Activated CD4-positive, alpha-beta T cell treated with anti-CD3 and anti-CD28 coated beads, Interleukin-2, amount 50 U/mL, for 24 hours (primary cell): ENCODE measurements at regions not wholly inside any gene's neighbourhood (a gene's known extent, or its start where the extent isn't known, plus 50 kb on each side); places are given as distances from the start of the nearest gene placed in this dataset.

ENCODE experiments used
- DNase-seq, 2 donors: peaks; one replicate each; pipeline ENCODE4 v3.0.0-alpha.2; 2020; ENCODE audit warnings: low read depth in 1 of 2, low spot score in 1 of 2

DNA sequence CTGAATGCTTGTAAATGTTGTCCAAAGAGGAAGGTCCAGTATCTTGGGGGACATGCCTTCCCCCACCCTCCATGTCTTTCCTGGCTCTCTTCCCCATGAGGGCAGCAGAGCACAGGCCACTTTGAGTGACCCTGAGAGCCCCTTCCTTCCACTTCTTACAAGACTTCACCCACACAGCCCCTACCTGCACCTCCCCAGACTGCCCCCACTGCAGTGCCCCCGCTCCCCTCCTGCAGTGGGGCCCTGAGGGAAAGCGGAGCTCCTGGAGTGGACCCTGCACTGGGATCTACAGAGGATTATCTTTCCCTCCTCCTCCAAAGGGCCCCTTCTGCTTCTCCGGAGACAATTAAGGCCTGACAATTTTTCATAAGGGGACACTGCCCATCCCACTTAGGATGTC, 326.8 kb downstream of the TCERG1L start:
- no peak for DNase-seq

GRCh38 chr10:130985158-130985753, 326.3 kb downstream of the TCERG1L start:
- no peak for DNase-seq

GRCh38 chr10:130986846-130987245, 324.7 kb downstream of the TCERG1L start:
- no peak for DNase-seq

GRCh38 chr10:130987401-130987800, 324.1 kb downstream of the TCERG1L start:
- DNase-seq, result no peak

GRCh38 chr10:130989670-130990232, 321.8 kb downstream of the TCERG1L start:
- no peak for DNase-seq

DNA sequence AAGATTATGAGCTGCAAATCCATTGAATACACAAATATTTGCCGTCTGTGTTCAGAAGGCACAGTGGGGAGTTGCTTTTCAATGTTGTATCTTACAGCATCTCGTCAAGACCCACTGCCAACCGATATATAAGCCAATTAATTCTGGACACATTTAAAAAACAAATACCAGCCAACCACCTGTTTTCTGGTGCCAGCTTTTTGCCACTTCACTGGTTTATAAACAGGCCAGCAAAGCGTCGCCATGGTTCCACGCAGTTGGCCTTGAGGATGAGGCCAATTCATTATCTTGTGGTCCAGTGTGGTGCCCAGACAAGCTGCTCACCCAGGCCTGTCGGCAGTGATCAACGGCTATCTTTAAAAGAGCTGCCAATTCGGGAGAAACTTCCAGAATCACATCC, 321.0 kb downstream of the TCERG1L start:
- no peak for DNase-seq

DNA sequence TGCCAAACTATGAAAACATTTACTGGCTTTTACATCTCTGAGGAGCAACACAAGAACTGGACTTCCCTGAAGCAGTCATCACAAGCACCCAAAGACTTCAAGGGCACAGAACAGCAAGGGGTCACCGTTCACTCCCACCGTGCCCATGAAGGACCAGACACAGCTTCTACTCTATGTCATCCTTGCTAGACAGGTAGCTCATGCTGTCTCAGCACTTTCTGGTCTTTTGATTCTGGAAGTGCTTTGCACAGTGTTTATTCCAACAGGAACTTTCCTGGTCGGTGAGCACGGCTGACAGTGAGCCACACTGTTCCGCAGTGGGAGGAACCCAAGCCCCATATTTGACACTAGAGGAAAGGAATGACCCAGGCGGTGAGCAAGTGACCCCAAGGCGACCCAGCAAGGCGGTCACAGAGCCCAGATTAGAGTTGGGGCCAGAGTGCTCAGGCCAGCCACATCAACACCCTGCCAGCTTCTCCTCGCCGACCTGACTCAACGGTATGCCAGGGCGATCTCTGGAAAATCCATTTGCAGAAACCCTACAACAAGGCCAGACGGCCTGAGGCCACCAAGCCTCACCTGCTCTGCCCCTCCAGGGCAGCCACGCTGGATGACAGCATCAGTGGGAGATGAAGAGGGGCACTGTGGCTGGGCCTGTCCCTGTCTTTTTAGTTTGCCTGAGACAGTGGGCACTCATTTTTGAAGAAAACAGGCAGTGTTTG, 318.6 kb downstream of the TCERG1L start:
- no peak for DNase-seq

DNA sequence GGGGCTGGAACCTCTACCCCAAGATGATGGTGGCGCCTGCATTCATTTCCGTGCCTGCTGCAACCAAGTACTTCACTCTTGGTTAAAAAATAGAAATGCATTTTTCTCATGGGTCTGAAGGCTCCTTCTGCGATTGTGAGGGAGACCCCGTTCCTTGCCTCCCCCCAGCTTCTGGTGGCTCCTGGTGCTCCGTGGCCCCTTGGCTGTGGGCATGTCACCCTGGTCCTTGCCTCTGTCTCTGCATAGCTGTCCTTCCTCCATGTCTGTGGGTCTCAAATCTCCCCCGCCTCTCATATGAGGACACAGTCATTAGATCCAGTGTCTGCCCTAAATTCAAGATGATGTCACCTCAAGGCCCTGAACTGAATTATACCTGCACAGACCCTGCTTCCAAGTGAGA, 317.9 kb downstream of the TCERG1L start:
- no peak for DNase-seq

- no peak for DNase-seq
Observed at GRCh38 chr10:130994191-130994590, 317.3 kb downstream of the TCERG1L start.

DNA sequence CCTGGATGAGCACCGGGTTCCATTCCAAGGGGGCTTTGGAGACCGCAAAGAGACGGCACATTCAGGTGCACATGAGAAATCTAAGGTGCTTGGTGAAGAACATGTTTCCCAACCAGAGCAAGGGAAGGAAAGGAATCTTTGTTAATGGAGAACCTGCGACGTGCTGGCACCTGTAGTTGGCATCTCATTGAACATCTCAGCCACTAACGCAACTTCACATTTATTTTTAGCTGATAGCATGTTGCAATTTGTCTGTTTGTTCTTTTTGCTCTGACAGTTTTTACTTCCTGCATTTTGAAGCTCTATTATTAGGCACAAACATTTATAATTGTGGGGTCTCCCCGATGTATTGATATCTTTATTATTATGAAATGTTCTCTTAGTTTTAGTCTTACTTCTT, 316.7 kb downstream of the TCERG1L start:
- no peak for DNase-seq

GRCh38 chr10:130997267-130998045, 314.1 kb downstream of the TCERG1L start:
- no peak for DNase-seq

DNA sequence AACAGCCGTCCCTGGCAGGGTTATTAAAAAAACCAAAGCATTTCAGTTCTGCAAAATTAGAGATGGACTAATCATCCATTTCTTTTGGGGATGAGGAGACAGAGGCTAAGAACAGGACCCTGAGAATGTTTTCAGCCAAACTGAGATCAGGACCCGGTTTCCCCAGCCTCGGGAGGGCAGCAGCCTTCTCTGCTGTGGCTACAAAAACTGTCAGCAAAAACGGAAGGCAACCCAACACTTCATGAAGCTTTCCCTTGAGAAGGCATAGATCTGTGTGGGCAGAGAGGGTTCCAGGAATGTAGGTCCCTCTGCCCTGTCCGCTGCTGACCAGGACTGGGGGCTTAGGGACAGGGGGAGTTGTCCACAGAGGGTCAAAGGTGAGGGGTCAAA, 313.5 kb downstream of the TCERG1L start:
- no peak for DNase-seq

DNA sequence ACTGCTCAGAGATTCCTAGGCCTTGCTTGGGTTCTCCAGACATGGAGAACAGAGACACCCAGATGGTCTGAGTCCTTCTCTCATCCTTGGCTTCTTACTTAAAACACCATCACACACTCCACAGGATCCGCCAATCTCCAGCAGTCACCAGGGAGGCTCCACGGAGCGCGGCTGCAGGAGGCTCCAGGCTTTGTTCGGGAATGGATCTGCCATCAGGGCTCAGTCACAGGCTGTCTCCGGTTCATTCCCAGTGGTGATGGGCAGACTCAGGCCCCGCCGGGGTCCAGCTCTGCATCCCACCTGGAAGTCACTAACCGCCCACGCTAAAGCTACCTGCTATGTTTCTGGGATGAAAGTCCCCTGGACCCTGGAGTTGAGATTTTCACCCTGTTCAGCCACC, 312.9 kb downstream of the TCERG1L start:
- DNase-seq, result no peak

GRCh38 chr10:130999376-131000202, 311.9 kb downstream of the TCERG1L start:
- no peak for DNase-seq

GRCh38 chr10:131000244-131000643, 311.3 kb downstream of the TCERG1L start:
- no peak for DNase-seq

GRCh38 chr10:131000743-131001142, 310.8 kb downstream of the TCERG1L start:
- DNase-seq, result no peak

- no peak for DNase-seq
Observed at GRCh38 chr10:131001438-131001837, 310.1 kb downstream of the TCERG1L start.

GRCh38 chr10:131002031-131002861, 309.3 kb downstream of the TCERG1L start:
- DNase-seq, result no peak

GRCh38 chr10:131003455-131003854, 308.1 kb downstream of the TCERG1L start:
- DNase-seq, result no peak

GRCh38 chr10:131004276-131004675, 307.2 kb downstream of the TCERG1L start:
- no peak for DNase-seq
